GM19193 (cell line): ENCODE measurements at regions not wholly inside any gene's neighbourhood (a gene's known extent, or its start where the extent isn't known, plus 50 kb on each side); places are given as distances from the start of the nearest gene placed in this dataset.

ENCODE experiments used
- POLR2A ChIP-seq: IDR thresholded peaks from 4 replicates; pipeline ENCODE4 v1.6.1; 2011; ENCODE audit not compliant: insufficient read depth, insufficient read length; ENCODE audit errors: extremely low read depth

- TF ChIP-seq POLR2A: no peak
These were observed 145.0 kb downstream of the SEC14L1 start for GRCh38 chr17:77285594-77286390.

GRCh38 chr17:77286391-77286640 lies 145.5 kb downstream of the SEC14L1 start:
- no peak for TF ChIP-seq POLR2A

GRCh38 chr17:77286641-77287431 lies 146.1 kb downstream of the SEC14L1 start:
- TF ChIP-seq POLR2A: no peak

- no peak for TF ChIP-seq POLR2A
These were observed 146.8 kb downstream of the SEC14L1 start for GRCh38 chr17:77287432-77288068.

GRCh38 chr17:77288115-77288619 lies 147.4 kb downstream of the SEC14L1 start:
- TF ChIP-seq POLR2A: no peak

- TF ChIP-seq POLR2A: no peak
These were observed 151.0 kb downstream of the SEC14L1 start for GRCh38 chr17:77291591-77292386.

- no peak for TF ChIP-seq POLR2A
These were observed 154.0 kb downstream of the SEC14L1 start for GRCh38 chr17:77294761-77295160.

- TF ChIP-seq POLR2A: no peak
These were observed 154.6 kb downstream of the SEC14L1 start for GRCh38 chr17:77295241-77295853.

- TF ChIP-seq POLR2A: no peak
These were observed 156.1 kb downstream of the SEC14L1 start for GRCh38 chr17:77296769-77297409.

- TF ChIP-seq POLR2A: no peak
These were observed 157.2 kb downstream of the SEC14L1 start for GRCh38 chr17:77297693-77298666.

- TF ChIP-seq POLR2A: no peak
These were observed 158.0 kb downstream of the SEC14L1 start for GRCh38 chr17:77298811-77299210.

- no peak for TF ChIP-seq POLR2A
These were observed 158.7 kb downstream of the SEC14L1 start for GRCh38 chr17:77299256-77300015.
